Transverse colon (tissue), 4 donors: ENCODE measurements at regions not wholly inside any gene's neighbourhood (a gene's known extent, or its start where the extent isn't known, plus 50 kb on each side); places are given as distances from the start of the nearest gene placed in this dataset.
"Not testable (repeated sequence)": the region's sequence is repeated elsewhere in the genome, so short reads cannot be mapped to it uniquely, and the experiment has no call there.

Experiments
- DNase-seq: peaks from one replicate; pipeline ENCODE4 v3.0.0-alpha.2; 2019
- H3K27ac ChIP-seq, 4 donors: fragments of 200-600 bp; sonication (generic); 2 replicates each; pipeline ENCODE4 v1.5.1; 2016 to 2018; ENCODE audit warnings: inconsistent platforms in 4 of 4
- H3K27me3 ChIP-seq: fragments of 200-600 bp; sonication (generic); 2 replicates; pipeline ENCODE4 v1.5.1; 2017; ENCODE audit warnings: inconsistent platforms
- H3K36me3 ChIP-seq, 4 donors: fragments of 200-600 bp; sonication (generic); 2 replicates each; pipeline ENCODE4 v1.5.1; 2017 to 2019; ENCODE audit warnings: inconsistent platforms in 4 of 4
- H3K4me1 ChIP-seq, 4 donors: fragments of 200-600 bp; sonication (generic); 2 replicates each; pipeline ENCODE4 v1.5.1; 2017 to 2020; ENCODE audit warnings: inconsistent platforms in 4 of 4
- H3K4me3 ChIP-seq, 4 donors: fragments of 200-600 bp; sonication (generic); 1 replicate in 1 of 4; 2 replicates in 3 of 4; pipeline versions ENCODE4 v1.5.1 to v1.6.1; 2017 to 2019; ENCODE audit warnings: inconsistent platforms in 4 of 4
- H3K9me3 ChIP-seq, 2 donors: fragments of 200-600 bp; sonication (generic); 2 replicates each; pipeline ENCODE4 v1.5.1; 2017 to 2019; ENCODE audit warnings: inconsistent platforms in 2 of 2
- CTCF ChIP-seq, 5 experiments: fragments of 200-600 bp in 3 of 5; fragments of 450-650 bp in 2 of 5; sonication (generic) in 3 of 5; IDR thresholded peaks; 1 replicate in 2 of 5; 2 replicates in 3 of 5; pipeline ENCODE4 v1.5.1; 2016 to 2017; ENCODE audit warnings: antibody characterized with exemption in 5 of 5, inconsistent platforms in 3 of 5, mild to moderate bottlenecking in 2 of 5, moderate library complexity in 1 of 5
- EP300 ChIP-seq: sonication (generic); formaldehyde crosslinking; IDR thresholded peaks from one replicate; pipeline ENCODE4 v1.6.1; 2017; ENCODE audit warnings: antibody characterized with exemption, low read depth
- POLR2A ChIP-seq: fragments of 450-650 bp; IDR thresholded peaks from one replicate; pipeline ENCODE4 v1.6.1; 2016; ENCODE audit warnings: antibody characterized with exemption, mild to moderate bottlenecking, moderate library complexity
- POLR2AphosphoS5 ChIP-seq, 3 donors: sonication (generic); formaldehyde crosslinking; IDR thresholded peaks; one replicate each; pipeline ENCODE4 v1.6.1; 2016; ENCODE audit warnings: antibody characterized with exemption in 3 of 3
- WGBS, 2 donors: methylation state at CpG; one replicate each; pipeline ENCODE4 v1.1.5; 2018; ENCODE audit warnings: low coverage in 1 of 2; 5-methylcytosine and 5-hydroxymethylcytosine counted together
- in situ Hi-C, 4 donors: fragments of 200-750 bp; cut with MboI; loops; one replicate each; pipeline versions ENCODE4 v1.15.0 to v1.15.1; 2017; ENCODE audit warnings: low sequenced_read_pairs in 3 of 4, low pct_ligation_motif_present in 1 of 4, low pct_unique_long_range_greater_than_20kb in 1 of 4
- intact Hi-C: fragments of 100-400 bp; cut with DNase I; formaldehyde crosslinking; loops from one replicate; pipeline ENCODE4 v1.15.1; 2023; ENCODE audit warnings: low total_unique reads

- Histone ChIP-seq H3K4me3 (no peak overlapping the region), H3K36me3 (no peaks in the 10 kb centered on the region), H3K27ac (no peak overlapping the region), H3K27me3 (no peaks in the 10 kb centered on the region), H3K9me3 (no peaks in the 10 kb centered on the region), H3K4me1 (peaks cover 0 to 6% (median 1%) of the 10 kb centered on the region in 4 donors)
- intact Hi-C loops (no loop called here), in situ Hi-C loops (no loop called here)
- 75 to 80% methylated on average over 1 to 4 of the region's 4 CpGs for WGBS, 2 donors
- DNase-seq = no peak
- TF ChIP-seq EP300 = no peak
- TF ChIP-seq POLR2AphosphoS5 (IDR thresholded peaks at IDR 0.05) = no peak
- TF ChIP-seq CTCF (IDR thresholded peaks at IDR 0.05) = no peak
- TF ChIP-seq POLR2A = no peak
These were observed 155.8 kb upstream of the FNDC3A start for GRCh38 chr13:48819899-48820298.

- DNase-seq, H3K27ac ChIP-seq, intact Hi-C loops, in situ Hi-C loops, H3K36me3 ChIP-seq, H3K4me3 ChIP-seq, H3K27me3 ChIP-seq, H3K9me3 ChIP-seq, H3K4me1 ChIP-seq: not testable (repeated sequence)
- 87 to 91% methylated on average over 9 of the region's 9 CpGs for WGBS, 2 donors
These were observed 152.2 kb upstream of the FNDC3A start for GRCh38 chr13:48823526-48823925.

GRCh38 chr13:48826039-48826438, 149.7 kb upstream of the FNDC3A start:
- Histone ChIP-seq H3K4me1 (no peaks in the 10 kb centered on the region), H3K27ac (no peak overlapping the region), H3K27me3 (no peaks in the 10 kb centered on the region), H3K9me3 (peaks cover 0 to 4% of the 10 kb centered on the region in 2 donors), H3K4me3 (no peak overlapping the region), H3K36me3 (no peaks in the 10 kb centered on the region)
- no peak for DNase-seq
- in situ Hi-C loops (no loop called here), intact Hi-C loops (no loop called here)
- WGBS, 2 donors = 92% methylated on average over 2 of the region's 2 CpGs; no CpG with 5 or more reads in 1 of the 2 donors
- no peak for TF ChIP-seq EP300
- TF ChIP-seq POLR2A = no peak
- no peak for TF ChIP-seq CTCF (IDR thresholded peaks at IDR 0.05)
- no peak for TF ChIP-seq POLR2AphosphoS5 (IDR thresholded peaks at IDR 0.05)

- intact Hi-C loops, H3K4me1 ChIP-seq, in situ Hi-C loops, H3K36me3 ChIP-seq, H3K27me3 ChIP-seq, H3K27ac ChIP-seq, H3K9me3 ChIP-seq, DNase-seq, H3K4me3 ChIP-seq: not testable (repeated sequence)
- WGBS, 2 donors = 30 to 51% methylated on average over 2 of the region's 2 CpGs
These were observed 148.7 kb upstream of the FNDC3A start for GRCh38 chr13:48826922-48827454.

- no peak overlapping the region for H3K4me3 ChIP-seq
- H3K9me3 ChIP-seq = peaks cover 0 to 4% of the 10 kb centered on the region in 2 donors
- in situ Hi-C loops (no loop called here), intact Hi-C loops (no loop called here)
- H3K36me3 ChIP-seq = no peaks in the 10 kb centered on the region
- no peak for TF ChIP-seq EP300
- TF ChIP-seq CTCF (IDR thresholded peaks at IDR 0.05) = no peak
- no peak for TF ChIP-seq POLR2AphosphoS5 (IDR thresholded peaks at IDR 0.05)
- TF ChIP-seq POLR2A = no peak
- no peak for DNase-seq
- no peaks in the 10 kb centered on the region for H3K27me3 ChIP-seq
- no peak overlapping the region for H3K27ac ChIP-seq
- 89% methylated on average over 2 of the region's 2 CpGs for WGBS, 2 donors
- H3K4me1 ChIP-seq = no peaks in the 10 kb centered on the region
These were observed 148.0 kb upstream of the FNDC3A start for GRCh38 chr13:48827709-48828108.
